Thoracic aorta (tissue), 2 donors: ENCODE measurements at regions not wholly inside any gene's neighbourhood (a gene's known extent, or its start where the extent isn't known, plus 50 kb on each side); places are given as distances from the start of the nearest gene placed in this dataset.

ENCODE experiments used
- ATAC-seq: fragments of 150-250 bp; one replicate; pipeline ENCODE4 v1.8.0; 2017; ENCODE audit warnings: low read depth; ENCODE audit not compliant: insufficient number of reproducible peaks, low FRiP score
- DNase-seq: peaks from one replicate; pipeline ENCODE4 v3.0.0-alpha.2; 2020; ENCODE audit warnings: low spot score
- H3K27ac ChIP-seq, 2 donors: fragments of 200-600 bp; sonication (generic); 1 replicate in 1 of 2; 2 replicates in 1 of 2; pipeline ENCODE4 v1.5.1; 2016; ENCODE audit warnings: mild to moderate bottlenecking in 2 of 2, moderate library complexity in 2 of 2
- H3K27me3 ChIP-seq: fragments of 200-600 bp; sonication (generic); replicated peaks from 2 replicates; pipeline ENCODE4 v1.6.0; 2016; ENCODE audit warnings: mild to moderate bottlenecking; ENCODE audit not compliant: insufficient read depth
- H3K36me3 ChIP-seq: fragments of 200-600 bp; sonication (generic); one replicate; pipeline ENCODE4 v1.5.1; 2016
- H3K4me1 ChIP-seq, 2 donors: fragments of 200-600 bp; sonication (generic); 1 replicate in 1 of 2; 2 replicates in 1 of 2; pipeline versions ENCODE4 v1.5.1 to v1.6.0; 2016; ENCODE audit warnings: low read depth in 2 of 2, mild to moderate bottlenecking in 1 of 2; ENCODE audit not compliant: control insufficient read depth in 1 of 2
- H3K4me3 ChIP-seq: fragments of 200-600 bp; sonication (generic); 2 replicates; pipeline ENCODE4 v1.5.1; 2016; ENCODE audit warnings: mild to moderate bottlenecking
- H3K9me3 ChIP-seq: fragments of 200-600 bp; sonication (generic); 2 replicates; pipeline ENCODE4 v1.5.1; 2016
- CTCF ChIP-seq: fragments of 200-600 bp; sonication (generic); IDR thresholded peaks from one replicate; pipeline ENCODE4 v1.5.1; 2019; ENCODE audit warnings: antibody characterized with exemption

GRCh38 chr21:38072489-38072888, 156.2 kb upstream of the KCNJ6 start:
- ATAC-seq: no peak
- TF ChIP-seq CTCF: no peak
- no peaks in the 10 kb centered on the region for H3K36me3 ChIP-seq

GRCh38 chr21:38075833-38076587, 159.8 kb upstream of the KCNJ6 start:
- no peaks in the 10 kb centered on the region for H3K36me3 ChIP-seq
- no peak overlapping the region for H3K27ac ChIP-seq
- TF ChIP-seq CTCF: no peak
- H3K4me3 ChIP-seq: no peak overlapping the region
- DNase-seq: no peak
- ATAC-seq: no peak
- no peaks in the 10 kb centered on the region for H3K27me3 ChIP-seq
- no peaks in the 10 kb centered on the region for H3K9me3 ChIP-seq
- H3K4me1 ChIP-seq: peaks cover 0 to 17% of the 10 kb centered on the region in 2 donors

More at GRCh38 chr21:38072489-38072888, 156.2 kb upstream of the KCNJ6 start:
- no peak for DNase-seq
- Histone ChIP-seq H3K27me3 (no peaks in the 10 kb centered on the region), H3K27ac (no peak overlapping the region), H3K9me3 (no peaks in the 10 kb centered on the region), H3K4me3 (no peak overlapping the region), H3K4me1 (no peaks in the 10 kb centered on the region)

GRCh38 chr21:38077569-38077968, 161.3 kb upstream of the KCNJ6 start:
- H3K27me3 ChIP-seq: no peaks in the 10 kb centered on the region
- no peaks in the 10 kb centered on the region for H3K9me3 ChIP-seq
- TF ChIP-seq CTCF: no peak
- H3K27ac ChIP-seq: no peak overlapping the region
- DNase-seq: no peak
- H3K36me3 ChIP-seq: no peaks in the 10 kb centered on the region
- peaks cover 0 to 22% of the 10 kb centered on the region in 2 donors for H3K4me1 ChIP-seq
- no peak for ATAC-seq
- no peak overlapping the region for H3K4me3 ChIP-seq

GRCh38 chr21:38080888-38081287, 164.6 kb upstream of the KCNJ6 start:
- no peak overlapping the region for H3K4me3 ChIP-seq
- H3K27ac ChIP-seq: no peak overlapping the region
- no peak for TF ChIP-seq CTCF
- no peaks in the 10 kb centered on the region for H3K9me3 ChIP-seq
- H3K4me1 ChIP-seq: peaks cover 0 to 22% of the 10 kb centered on the region in 2 donors
- H3K27me3 ChIP-seq: no peaks in the 10 kb centered on the region
- DNase-seq (no peak), ATAC-seq (no peak)
- no peaks in the 10 kb centered on the region for H3K36me3 ChIP-seq

- DNase-seq (no peak), ATAC-seq (no peak)
- H3K9me3 ChIP-seq: no peaks in the 10 kb centered on the region
- no peaks in the 10 kb centered on the region for H3K36me3 ChIP-seq
- H3K4me3 ChIP-seq: no peak overlapping the region
- H3K27me3 ChIP-seq: no peaks in the 10 kb centered on the region
- TF ChIP-seq CTCF: no peak
- H3K4me1 ChIP-seq: peaks cover 0 to 22% of the 10 kb centered on the region in 2 donors
- no peak overlapping the region for H3K27ac ChIP-seq
These were observed 165.5 kb upstream of the KCNJ6 start for GRCh38 chr21:38081708-38082107.
